ENCODE measurements at regions not wholly inside any gene's neighbourhood (a gene's known extent, or its start where the extent isn't known, plus 50 kb on each side); places are given as distances from the start of the nearest gene placed in this dataset.

DNA sequence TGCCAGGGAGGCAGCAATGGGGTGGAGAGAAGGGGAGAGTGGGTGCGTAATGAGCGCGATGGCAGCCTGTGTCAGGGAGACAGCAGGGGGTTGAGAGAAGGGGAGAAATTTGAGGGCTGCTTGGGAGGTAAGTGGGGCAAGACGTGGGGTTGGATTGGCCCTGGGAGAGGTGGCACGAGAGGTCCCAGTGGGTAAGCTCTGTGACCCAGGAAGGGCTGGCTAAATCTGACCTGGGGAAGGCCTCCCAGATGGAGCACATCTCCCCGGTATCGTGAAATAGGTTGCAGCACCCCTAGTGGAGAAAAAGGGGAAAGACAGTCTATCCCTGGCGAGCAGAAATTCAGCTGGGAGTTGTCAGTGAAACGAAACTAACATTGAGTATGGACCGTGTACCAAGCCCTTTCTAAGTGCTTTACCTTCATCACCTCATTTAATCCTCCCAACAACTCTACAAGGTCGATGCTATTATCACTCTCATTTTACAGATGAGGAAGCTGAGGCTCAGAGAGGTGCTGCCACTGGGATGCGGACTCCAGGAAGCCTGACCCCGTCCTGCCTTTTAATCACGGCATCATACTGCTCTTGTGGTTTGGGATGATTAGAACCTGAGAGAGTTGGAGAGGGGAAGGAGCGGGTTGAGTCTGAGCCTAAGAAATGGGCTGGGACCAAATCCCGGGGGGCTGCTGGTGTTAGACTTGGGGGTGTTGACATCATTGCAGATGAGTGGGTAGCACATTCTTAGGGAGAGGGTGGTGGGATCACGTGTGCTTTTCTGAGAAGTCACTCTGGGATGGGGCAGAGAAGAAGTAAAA, 56.6 kb upstream of the RPL11 start:
- no peak for TF ChIP-seq POLR2A (IDR thresholded peaks at IDR 0.05; ENCODE audit: low read length)
- TF ChIP-seq GATA1 (IDR thresholded peaks at IDR 0.05; ENCODE audit: low read depth, low read length) = no peak

Data from erythroblast (primary cell).